Choroid plexus epithelial cell (primary cell): ENCODE measurements at regions not wholly inside any gene's neighbourhood (a gene's known extent, or its start where the extent isn't known, plus 50 kb on each side); places are given as distances from the start of the nearest gene placed in this dataset.

Source experiments
- DNase-seq: peaks from one replicate; pipeline ENCODE4 v3.0.0-alpha.2; 2010; ENCODE audit warnings: low read depth
- H3K4me3 ChIP-seq: 2 replicates; pipeline ENCODE4 v1.5.1; 2011; ENCODE audit warnings: low read depth, mild to moderate bottlenecking, control low read depth, low read length, moderate library complexity
- TF ChIP-seq, protein P1 (sequence below): conservative IDR thresholded peaks from 2 replicates; pipeline ENCODE4 v1.5.1; 2011; ENCODE audit warnings: low read depth, mild to moderate bottlenecking, control low read depth, inconsistent platforms, low read length, moderate library complexity

DNA sequence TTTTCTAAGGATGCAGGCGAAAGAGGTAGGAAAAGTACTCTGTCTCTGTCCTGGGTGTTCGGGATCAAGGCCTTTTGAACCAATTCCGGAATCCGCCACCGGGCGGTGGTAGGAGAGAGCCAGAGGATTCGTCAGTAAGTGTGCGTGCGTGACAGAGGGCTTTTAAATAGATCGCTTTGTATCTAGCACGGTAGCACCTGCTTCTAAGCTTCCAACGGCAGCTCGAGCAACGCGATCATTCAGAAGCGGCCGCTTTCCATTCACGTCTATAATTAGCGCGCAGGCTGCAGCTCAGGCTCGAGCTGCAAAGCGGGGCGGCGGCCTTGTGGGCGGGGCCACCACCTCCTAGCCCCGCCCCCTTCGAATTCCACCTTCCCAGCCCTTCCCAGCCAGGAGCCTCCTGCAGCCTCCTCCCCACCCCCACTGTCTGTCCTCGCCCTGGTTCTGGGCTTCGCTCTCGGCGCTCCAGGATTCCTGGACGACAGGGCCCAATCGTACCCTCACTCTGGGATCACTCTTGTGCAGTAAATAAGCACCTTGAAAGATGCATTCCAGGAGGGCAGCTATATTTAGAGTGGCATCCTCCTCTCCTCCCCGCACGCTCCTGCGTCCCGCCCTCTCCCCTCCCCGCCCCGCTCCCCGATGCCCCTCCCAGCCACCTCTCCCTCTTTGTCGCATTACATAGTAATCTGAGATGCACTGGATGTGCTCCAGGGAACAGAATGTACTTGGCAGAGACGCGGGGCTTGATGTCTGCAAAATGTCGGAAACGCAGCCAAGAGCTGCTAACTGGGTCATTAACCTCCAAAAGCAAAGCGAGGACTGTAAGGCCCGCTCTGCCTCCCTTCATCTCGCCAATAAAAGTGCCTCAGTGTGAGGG, 224.1 kb upstream of the TPRG1 start:
- DNase-seq: peak; percentile 100
- peak overlapping the region; percentile 54 for H3K4me3 ChIP-seq
- TF ChIP-seq, protein P1, sequence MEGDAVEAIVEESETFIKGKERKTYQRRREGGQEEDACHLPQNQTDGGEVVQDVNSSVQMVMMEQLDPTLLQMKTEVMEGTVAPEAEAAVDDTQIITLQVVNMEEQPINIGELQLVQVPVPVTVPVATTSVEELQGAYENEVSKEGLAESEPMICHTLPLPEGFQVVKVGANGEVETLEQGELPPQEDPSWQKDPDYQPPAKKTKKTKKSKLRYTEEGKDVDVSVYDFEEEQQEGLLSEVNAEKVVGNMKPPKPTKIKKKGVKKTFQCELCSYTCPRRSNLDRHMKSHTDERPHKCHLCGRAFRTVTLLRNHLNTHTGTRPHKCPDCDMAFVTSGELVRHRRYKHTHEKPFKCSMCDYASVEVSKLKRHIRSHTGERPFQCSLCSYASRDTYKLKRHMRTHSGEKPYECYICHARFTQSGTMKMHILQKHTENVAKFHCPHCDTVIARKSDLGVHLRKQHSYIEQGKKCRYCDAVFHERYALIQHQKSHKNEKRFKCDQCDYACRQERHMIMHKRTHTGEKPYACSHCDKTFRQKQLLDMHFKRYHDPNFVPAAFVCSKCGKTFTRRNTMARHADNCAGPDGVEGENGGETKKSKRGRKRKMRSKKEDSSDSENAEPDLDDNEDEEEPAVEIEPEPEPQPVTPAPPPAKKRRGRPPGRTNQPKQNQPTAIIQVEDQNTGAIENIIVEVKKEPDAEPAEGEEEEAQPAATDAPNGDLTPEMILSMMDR: peak; percentile 53

DNA sequence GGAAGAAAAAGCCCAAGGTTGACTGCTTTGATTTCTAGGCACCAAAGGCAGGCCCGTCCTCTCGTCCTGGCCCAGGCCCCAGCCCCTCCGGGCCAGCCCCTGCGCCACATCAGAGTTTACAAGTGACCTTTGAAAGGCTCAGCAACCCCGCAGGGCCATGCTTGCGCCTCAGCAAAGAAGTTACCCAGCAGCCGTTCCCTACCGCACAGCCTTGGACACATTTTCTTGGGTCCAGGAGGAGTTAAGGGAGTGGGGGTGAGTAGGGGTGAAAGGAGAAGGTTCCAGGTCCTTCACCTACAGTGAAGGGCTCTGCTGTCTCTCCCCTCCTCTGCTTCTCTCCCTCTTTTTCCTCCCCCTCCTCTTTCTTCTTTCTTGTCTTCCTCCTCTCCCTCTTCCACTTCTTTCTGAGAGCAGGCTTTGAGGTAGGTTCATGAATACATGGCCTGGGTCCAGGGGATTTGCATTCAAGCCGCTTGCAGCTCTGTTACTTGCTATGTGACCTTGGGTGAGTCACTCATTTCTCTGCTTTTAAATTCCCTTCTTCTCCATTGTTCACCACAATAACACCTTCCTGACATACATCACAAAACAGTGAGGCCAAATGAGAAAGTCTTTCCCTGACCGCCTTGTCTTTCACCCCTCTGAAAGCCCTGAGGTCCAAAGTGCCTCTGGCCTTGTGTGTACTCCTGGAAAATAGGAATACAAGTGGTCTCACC, 223.3 kb upstream of the TPRG1 start:
- peak overlapping the region; percentile 27 for H3K4me3 ChIP-seq
- DNase-seq: peak; percentile 99
- TF ChIP-seq, protein P1: no peak

DNA sequence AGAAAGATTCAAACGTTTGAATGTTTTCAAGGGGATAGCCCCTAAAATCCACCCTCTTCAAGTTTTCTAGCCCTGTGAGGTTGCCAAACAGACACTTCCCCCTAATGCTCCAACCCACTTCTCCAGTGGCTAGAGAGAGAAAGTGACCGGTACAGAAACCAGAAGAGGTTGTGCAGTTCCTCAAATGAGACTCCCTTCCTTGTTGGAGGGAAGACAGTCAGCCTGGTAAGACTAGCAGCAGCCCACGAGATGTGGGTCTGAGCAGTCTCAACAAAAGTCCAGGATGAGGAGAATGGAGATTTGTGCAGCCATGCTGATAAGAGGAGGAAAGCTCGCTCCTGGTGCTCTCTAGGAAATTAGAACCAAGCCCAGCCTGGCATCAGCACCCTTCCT, 222.8 kb upstream of the TPRG1 start:
- TF ChIP-seq, protein P1: no peak
- H3K4me3 ChIP-seq: no peak overlapping the region
- no peak for DNase-seq

DNA sequence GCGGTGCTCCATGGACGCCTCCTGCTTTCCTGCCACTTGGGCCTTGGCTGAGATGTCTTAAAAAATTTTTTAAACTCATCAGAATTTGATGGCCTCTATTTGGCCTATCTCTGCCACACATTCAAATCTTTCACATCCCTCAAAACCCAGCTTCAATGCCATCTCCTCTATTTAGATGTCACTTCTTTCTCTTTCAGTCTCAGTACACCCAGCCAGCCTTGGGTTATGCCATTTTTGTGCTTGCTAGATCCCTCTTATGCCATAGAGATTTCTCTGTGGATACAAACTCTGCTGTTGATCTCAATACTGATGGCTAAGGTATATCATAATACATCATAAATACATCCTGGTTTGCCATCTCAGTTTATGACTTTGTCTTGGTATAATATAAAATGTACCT, 222.3 kb upstream of the TPRG1 start:
- TF ChIP-seq, protein P1: no peak
- no peak overlapping the region for H3K4me3 ChIP-seq

DNA sequence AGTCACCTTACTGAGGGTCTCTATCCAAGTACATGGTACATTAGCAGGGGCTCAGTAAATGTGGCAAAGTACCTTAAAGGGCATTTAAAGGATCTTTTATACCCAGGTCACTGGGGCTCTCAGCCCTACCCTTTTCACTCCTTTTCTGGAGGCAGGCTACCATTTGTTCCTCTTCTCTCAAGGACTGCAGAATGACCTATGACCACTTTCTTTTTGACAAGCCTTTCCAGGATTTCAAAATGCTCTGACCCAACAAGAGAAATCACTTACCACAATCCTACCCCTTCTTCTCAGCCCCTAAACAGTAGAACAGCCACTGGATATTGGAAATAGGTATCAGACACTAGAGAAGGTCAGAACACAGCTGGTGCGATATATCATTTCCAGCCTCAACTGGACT, 221.8 kb upstream of the TPRG1 start:
- DNase-seq: peak; percentile 40
- TF ChIP-seq, protein P1: no peak
- H3K4me3 ChIP-seq: no peak overlapping the region

More for the DNA sequence above, 222.3 kb upstream of the TPRG1 start:
- no peak for DNase-seq

DNA sequence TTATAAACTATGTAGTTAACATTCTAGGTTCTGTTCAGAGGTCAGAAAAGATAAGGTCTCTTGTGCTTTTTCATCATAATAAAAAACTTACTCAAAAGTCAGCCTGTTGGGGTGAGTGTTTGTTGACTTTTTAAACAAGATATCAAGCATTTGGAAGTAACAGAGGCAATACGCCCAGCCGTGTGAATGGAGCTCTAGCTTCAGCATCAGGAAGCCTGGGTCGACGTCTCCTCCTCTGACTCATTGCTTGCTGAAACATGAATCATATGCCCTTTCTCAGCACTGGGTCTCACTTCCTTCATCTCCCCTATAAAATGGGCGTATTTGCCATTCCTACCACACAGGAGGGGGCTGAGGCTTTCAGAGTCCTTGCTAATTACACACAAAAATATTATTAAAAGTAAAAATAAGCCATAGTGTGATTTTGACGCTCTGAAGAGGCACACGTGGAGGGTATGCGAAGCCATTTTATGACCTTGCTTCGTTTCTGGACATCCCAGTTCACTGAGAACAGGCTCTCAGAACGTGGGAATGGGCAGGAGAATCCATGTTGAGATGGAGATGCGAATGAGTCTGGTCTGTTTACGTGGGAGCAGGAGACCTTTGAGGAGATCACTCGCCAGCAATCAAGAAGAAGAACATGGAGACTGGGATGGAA, 220.8 kb upstream of the TPRG1 start:
- no peak overlapping the region for H3K4me3 ChIP-seq
- peak; percentile 99 for DNase-seq
- TF ChIP-seq, protein P1: no peak
